ENCODE measurements at regions not wholly inside any gene's neighbourhood (a gene's known extent, or its start where the extent isn't known, plus 50 kb on each side); places are given as distances from the start of the nearest gene placed in this dataset.
"Not testable (repeated sequence)": the region's sequence is repeated elsewhere in the genome, so short reads cannot be mapped to it uniquely, and the experiment has no call there.

DNA sequence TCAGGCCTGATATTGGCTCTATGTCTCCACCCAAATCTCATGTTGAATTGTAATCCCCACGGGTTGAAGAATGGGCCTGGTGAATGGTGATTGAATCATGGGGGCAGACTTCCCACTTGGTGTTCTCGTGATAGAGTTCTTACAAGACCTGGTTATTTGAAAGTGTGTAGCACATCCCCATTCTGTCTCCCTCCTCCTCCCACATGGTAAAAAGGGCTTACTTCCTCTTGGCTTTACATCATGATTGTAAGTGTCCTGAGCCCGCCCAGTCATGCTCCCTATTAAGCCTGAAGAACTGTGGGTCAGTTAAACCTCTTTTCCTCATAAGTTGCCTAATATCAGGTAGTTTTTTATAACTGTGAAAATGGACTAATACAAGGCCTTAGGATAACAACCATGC is 158.8 kb upstream of the ZNG1F start:
- not testable (repeated sequence) for H3K36me3 ChIP-seq; H3K4me3 ChIP-seq; H3K4me1 ChIP-seq; H3K27ac ChIP-seq; DNase-seq; ATAC-seq (ENCODE audit: low FRiP score in 2 of 2); H3K9me3 ChIP-seq; H3K27me3 ChIP-seq
- WGBS, 2 donors: 46 to 90% methylated on average over 1 to 3 of the region's 3 CpGs

DNA sequence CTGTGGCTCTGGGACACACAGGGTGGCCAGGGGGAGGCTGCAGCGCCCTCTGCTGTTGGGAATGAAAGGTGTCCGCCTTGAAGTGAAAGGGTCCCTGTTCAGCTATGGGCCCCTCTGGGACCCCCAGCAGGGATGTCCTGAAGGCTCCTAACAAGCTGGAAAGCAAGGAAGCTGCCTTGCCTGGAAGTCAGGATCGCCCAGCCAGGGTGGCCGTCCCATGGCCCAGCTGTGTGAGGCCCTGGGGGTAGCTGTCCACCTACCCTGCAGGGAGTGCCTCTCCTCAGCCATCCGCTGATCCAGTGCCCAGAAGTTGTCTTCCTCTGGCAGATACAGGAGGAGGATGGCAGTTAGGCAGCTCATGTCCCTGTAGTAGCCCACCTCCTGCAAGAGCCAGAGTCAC is 143.4 kb upstream of the ZNG1F start:
- H3K27ac ChIP-seq; H3K4me1 ChIP-seq; H3K36me3 ChIP-seq; H3K27me3 ChIP-seq; ATAC-seq (ENCODE audit: low FRiP score in 2 of 2); H3K9me3 ChIP-seq; H3K4me3 ChIP-seq: not testable (repeated sequence)
- peak in 1 of 2 donors; percentile 65 for DNase-seq
- no CpG with 5 or more reads among the region's 5 CpGs for WGBS, 2 donors

DNA sequence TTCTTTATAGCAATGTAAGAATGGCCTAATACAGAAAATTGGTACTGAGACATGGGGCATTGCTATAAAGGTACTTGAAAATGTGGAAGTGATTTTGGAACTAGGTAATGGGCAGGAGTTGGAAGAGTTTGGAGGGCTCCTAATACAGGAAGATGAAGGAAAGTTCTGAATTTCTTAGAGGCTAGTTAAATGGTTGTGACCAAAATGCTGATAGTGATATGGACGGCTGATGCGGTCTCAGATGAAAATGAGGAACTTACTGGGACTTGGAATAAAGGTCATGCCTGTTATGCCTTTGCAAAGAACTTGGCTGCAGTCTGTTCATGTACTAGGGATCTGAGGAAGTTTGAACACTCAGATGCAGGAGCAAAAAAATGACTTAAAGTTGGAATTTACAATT is 132.2 kb upstream of the ZNG1F start:
- 74 to 85% methylated on average over 2 of the region's 2 CpGs for WGBS, 2 donors

DNA sequence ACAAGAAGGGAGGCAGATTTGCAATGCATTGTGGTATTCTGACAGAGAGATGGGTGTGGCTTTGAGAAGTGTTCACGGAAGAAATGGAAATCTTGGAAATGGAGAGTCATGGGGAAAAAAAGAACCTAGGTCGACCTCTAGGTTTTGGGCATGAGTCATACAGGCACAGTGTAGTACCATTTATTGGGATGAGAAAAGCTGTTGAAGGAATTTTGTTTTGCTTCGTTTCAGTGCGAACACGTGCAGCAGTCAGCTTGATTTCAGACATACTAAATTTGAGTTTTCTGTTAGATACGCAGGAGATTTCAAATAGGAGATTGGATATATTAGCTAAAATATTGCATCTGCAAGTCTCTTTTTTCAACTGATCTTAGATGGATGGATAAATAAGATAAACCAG is 119.8 kb upstream of the ZNG1F start:
- H3K27ac ChIP-seq; H3K4me3 ChIP-seq; H3K36me3 ChIP-seq; ATAC-seq (ENCODE audit: low FRiP score in 2 of 2); H3K4me1 ChIP-seq; H3K27me3 ChIP-seq; H3K9me3 ChIP-seq; DNase-seq: not testable (repeated sequence)
- 70% methylated on average over 6 of the region's 6 CpGs for WGBS, 2 donors

More for the DNA sequence above, 132.2 kb upstream of the ZNG1F start:
- H3K4me3 ChIP-seq; DNase-seq; H3K36me3 ChIP-seq; H3K27me3 ChIP-seq; H3K4me1 ChIP-seq; ATAC-seq (ENCODE audit: low FRiP score in 2 of 2); H3K9me3 ChIP-seq; H3K27ac ChIP-seq: not testable (repeated sequence)

DNA sequence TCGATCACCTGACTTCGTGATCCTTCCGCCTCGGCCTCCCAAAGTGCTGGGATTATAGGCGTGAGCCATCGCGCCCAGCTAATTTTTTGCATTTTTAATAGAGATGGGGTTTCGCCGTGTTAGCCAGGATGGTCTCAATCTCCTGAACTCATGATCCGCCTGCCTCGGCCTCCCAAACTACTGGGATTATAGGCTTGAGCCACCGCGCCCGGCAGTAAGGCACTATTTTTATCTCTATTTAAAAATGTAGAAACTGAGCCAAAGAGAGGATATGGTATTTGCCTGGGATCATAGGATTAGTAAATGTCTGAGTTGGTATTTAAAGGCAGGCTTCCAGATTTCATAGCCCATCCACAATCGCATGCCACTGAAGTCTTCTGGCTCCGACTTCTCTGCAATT is 96.6 kb upstream of the ZNG1F start:
- not testable (repeated sequence) for H3K27ac ChIP-seq; H3K9me3 ChIP-seq; H3K4me1 ChIP-seq; ATAC-seq (ENCODE audit: low FRiP score in 2 of 2); DNase-seq; H3K27me3 ChIP-seq; H3K4me3 ChIP-seq; H3K36me3 ChIP-seq
- WGBS, 2 donors: 90 to 95% methylated on average over 16 of the region's 16 CpGs

DNA sequence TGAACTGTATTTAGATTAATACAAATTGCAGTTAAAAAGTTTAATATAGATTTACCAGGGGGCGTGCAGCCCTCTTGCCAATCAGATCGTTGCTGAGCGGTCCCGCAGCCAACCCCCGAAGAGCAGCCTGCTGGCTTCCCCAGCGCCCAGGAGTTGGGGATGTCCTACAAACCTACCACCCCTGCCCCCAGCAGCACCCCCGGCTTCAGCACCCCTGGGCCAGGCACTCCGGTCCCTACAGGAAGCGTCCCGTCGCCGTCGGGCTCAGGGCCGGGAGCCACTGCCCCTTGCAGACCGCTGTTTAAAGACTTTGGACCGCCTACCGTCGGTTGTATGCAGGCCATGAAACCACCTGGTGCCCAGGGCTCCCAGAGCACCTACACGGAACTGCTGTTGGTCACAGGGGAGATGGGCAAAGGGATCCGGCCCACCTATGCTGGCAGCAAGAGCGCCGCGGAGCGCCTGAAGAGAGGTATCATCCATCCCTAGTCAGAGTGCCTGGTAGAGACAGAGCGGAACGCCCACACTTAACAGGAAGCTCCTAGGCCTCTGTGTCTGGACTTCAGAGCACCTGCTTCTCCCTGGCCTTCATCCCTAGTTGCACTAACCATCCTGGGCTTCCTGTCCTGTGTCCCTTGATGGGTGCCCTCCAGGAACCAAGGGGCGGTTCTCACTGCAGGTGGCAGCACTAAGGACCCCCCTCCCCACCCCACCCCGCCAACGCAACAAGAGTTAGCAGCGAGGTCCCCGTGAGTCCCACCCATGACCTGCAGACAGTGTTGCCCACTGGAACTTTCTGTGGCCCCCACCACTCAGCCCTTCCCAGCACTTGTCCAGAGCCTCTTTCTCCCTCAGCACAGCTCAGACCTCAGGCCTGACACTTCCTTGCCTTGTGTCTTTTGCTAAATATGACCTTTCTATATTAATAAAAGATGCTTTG is 91.5 kb upstream of the ZNG1F start:
- DNase-seq (peak in 1 of 2 donors; percentile 18), ATAC-seq (ENCODE audit: low FRiP score in 2 of 2) (peak; percentile 64 to 85)
- 71 to 73% methylated on average over 8 to 9 of the region's 31 CpGs for WGBS, 2 donors
- not testable (repeated sequence) for H3K36me3 ChIP-seq, H3K27me3 ChIP-seq, H3K4me1 ChIP-seq, H3K4me3 ChIP-seq, H3K27ac ChIP-seq, H3K9me3 ChIP-seq

DNA sequence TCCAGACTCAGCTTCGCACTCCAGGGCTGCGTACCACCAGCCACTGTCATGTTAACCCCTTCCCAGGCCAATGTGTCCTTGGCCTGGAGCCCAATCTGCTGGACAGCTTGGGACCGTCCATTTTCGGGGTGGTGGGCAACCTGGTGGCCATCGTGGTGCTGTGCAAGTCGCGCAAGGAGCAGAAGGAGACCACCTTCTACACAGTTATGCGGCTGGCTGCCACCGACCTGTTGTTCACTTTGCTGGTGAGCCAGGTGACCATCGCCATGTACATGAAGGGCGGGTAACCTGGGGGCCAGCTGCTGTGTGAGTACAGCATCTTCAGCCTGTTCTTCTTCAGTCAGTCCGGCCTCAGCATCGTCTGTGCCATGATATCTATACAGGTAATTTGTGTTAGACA is 90.3 kb upstream of the ZNG1F start:
- WGBS, 2 donors: 84 to 100% methylated on average over 2 to 9 of the region's 13 CpGs

DNA sequence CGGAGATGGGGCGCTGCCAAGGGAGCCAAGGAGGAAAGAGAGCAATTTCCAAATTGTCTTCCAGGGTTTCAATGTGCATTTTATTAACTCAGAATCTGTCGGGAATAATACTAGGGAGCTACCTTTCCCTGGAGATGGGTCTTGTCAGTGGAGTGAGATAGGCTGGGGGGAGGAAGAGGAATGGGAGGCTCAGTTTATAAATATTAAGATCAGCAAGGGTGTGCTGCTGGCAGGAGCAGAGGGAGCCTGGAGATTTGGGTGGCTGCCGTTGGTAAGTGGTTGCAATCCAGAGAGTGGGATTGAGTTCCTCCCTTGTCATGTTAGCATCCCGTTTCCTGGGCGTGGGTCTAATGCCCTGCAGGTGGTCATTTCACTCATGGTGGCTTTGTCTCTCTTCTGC is 89.9 kb upstream of the ZNG1F start:
- not testable (repeated sequence) for H3K27me3 ChIP-seq, H3K4me1 ChIP-seq, H3K27ac ChIP-seq, H3K36me3 ChIP-seq, H3K4me3 ChIP-seq, H3K9me3 ChIP-seq
- peak; percentile 26 to 68 for ATAC-seq (ENCODE audit: low FRiP score in 2 of 2)
- WGBS, 2 donors: 87 to 100% methylated on average over 3 to 4 of the region's 6 CpGs
- peak in 1 of 2 donors; percentile 17 for DNase-seq

More for the DNA sequence above, 90.3 kb upstream of the ZNG1F start:
- H3K27me3 ChIP-seq, H3K36me3 ChIP-seq, H3K4me1 ChIP-seq, H3K4me3 ChIP-seq, H3K9me3 ChIP-seq, H3K27ac ChIP-seq: not testable (repeated sequence)
- peak in 1 of 2 donors; percentile 12 for DNase-seq
- peak; percentile 47 to 80 for ATAC-seq (ENCODE audit: low FRiP score in 2 of 2)

DNA sequence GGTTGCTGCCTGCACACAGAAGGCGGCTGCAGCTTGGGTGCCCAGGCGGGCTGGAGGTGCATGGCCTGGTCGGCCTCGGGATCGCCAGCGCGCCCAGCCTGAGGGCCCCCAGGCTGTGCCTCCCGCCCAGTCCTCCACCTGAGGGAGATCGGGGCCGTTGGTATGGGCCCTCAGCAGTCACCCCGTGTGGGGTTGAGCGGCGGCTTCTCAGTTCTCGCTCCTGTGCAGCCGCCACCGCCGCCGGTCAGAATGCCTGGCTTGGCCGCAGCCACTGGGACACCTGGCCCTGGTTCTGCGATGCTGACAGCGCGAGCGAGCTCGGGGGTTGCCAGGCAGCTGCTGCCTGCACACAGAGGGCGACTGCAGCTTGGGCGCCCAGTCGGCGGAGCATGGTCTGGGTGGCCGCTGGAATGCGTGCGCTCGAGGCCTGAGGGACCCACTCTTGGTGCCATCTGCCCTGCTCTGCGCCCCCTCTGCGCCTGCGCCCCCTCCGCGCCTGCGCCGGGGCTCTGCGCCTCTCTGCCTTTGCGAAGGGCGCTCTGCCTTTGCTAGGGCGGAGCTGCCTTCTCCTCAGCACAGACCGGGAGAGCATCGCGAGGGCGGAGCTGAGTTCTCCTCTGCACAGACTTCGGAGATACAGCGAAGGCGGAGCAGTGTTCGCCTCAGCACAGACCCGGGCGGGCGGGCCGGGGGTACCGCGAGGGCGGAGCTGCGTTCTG is 84.6 kb upstream of the ZNG1F start:
- peaks cover 0 to 10% (median 5%) of the 10 kb centered on the region in 4 donors for H3K4me1 ChIP-seq
- H3K36me3 ChIP-seq, H3K27me3 ChIP-seq, H3K9me3 ChIP-seq: not testable (repeated sequence)
- TF ChIP-seq POLR2A (IDR thresholded peaks at IDR 0.05): peak in 1 of 4 donors; percentile 49
- peak overlapping the region in 1 of 4 donors; percentile 30 for H3K27ac ChIP-seq
- H3K4me3 ChIP-seq: peak overlapping the region in 3 of 4 donors; percentile 43 to 51 (median 46)
- peak; percentile 59 to 92 for DNase-seq
- WGBS, 2 donors: 3% methylated on average over 16 of the region's 59 CpGs; no CpG with 5 or more reads in 1 of the 2 donors
- ATAC-seq (ENCODE audit: low FRiP score in 2 of 2): peak; percentile 98 to 100

DNA sequence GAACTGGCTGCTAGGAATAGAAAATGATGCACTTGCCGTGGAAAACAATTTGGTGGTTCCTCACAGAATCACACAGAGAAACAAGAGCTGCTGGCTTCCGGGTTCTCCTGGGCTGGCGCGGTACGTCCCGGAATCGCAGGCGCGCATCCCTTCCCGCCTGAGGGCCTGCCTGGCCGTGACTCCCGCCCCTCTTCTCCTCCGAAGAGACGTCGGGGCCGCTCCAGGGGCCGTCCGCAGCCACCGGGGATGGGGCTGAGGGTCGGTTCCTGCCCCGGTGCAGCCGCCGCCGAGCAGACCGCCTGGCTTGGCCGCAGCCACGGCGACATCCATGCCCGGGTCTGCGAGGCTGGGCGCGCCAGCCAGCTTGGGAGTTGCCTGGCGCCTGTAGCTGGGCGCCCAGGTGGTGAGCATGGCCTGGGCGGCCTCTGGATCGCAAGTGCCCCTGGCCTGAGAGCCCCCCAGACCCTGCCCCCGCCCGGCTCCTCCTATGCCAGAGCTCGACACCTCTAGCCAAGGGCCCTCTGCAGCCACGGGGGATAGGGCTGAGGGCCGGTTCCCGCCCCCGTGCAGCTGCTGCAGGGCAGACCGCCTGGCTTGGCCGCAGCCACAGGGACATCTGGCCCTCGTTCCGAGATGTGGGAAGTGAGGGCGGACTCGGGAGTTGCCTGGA is 83.9 kb upstream of the ZNG1F start:
- peak in 1 of 2 donors; percentile 34 for ATAC-seq (ENCODE audit: low FRiP score in 2 of 2)
- not testable (repeated sequence) for H3K36me3 ChIP-seq, H3K27me3 ChIP-seq, H3K9me3 ChIP-seq
- WGBS, 2 donors: 12 to 28% methylated on average over 12 to 19 of the region's 49 CpGs
- H3K4me1 ChIP-seq: peaks cover 0 to 10% (median 5%) of the 10 kb centered on the region in 4 donors
- DNase-seq: peak; percentile 25 to 90
- peak overlapping the region in 3 of 4 donors; percentile 39 to 46 (median 44) for H3K4me3 ChIP-seq
- peak overlapping the region in 1 of 4 donors; percentile 52 for H3K27ac ChIP-seq

DNA sequence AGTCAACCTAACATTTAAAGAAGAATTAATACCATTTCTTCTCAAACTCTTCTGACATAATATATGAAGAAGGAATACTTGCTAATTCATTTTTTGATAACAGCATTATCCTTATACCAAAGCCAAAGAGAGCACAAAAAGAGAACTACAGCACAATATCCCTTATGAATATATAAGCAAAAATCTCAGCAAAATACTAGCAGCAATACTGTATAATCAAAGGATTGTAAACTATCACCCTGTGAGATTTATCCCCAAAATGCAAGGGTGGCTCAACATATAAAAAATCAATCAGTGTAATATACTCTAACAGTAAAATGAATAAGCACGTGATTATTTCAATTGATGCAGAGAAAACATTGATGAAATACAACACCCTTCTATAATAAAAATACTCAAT is 81.9 kb upstream of the ZNG1F start:
- H3K27ac ChIP-seq; H3K4me3 ChIP-seq; H3K36me3 ChIP-seq; ATAC-seq (ENCODE audit: low FRiP score in 2 of 2); H3K27me3 ChIP-seq; DNase-seq; H3K9me3 ChIP-seq: not testable (repeated sequence)
- peaks cover 0 to 10% (median 5%) of the 10 kb centered on the region in 4 donors for H3K4me1 ChIP-seq
- WGBS, 2 donors: 34 to 46% methylated on average over 1 of the region's 1 CpG

DNA sequence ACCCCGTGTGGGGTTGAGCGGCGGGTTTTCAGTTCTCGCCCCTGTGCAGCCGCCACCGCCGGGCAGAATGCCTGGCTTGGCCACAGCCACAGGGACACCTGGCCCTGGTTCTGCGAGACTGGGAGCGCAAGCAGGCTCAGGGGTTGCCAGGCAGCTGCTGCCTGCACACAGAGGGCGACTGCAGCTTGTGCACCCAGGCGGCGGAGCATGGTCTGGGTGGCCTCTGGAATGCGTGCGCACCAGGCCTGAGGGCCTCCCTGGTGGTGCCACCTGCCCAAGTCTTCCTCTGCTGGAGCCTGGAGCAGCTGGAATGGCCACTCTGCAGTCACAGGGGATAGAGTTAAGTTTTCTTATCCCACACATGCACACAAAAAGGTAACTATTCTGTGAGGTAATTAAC is 80.4 kb upstream of the ZNG1F start:
- WGBS, 2 donors: 37 to 52% methylated on average over 6 to 13 of the region's 14 CpGs
- H3K27me3 ChIP-seq; H3K36me3 ChIP-seq; H3K4me3 ChIP-seq; H3K27ac ChIP-seq; H3K9me3 ChIP-seq; ATAC-seq (ENCODE audit: low FRiP score in 2 of 2): not testable (repeated sequence)
- peaks cover 0 to 10% (median 5%) of the 10 kb centered on the region in 4 donors for H3K4me1 ChIP-seq
- peak in 1 of 2 donors; percentile 85 for DNase-seq
